SJSA1 (cell line): ENCODE measurements at regions not wholly inside any gene's neighbourhood (a gene's known extent, or its start where the extent isn't known, plus 50 kb on each side); places are given as distances from the start of the nearest gene placed in this dataset.
"Not testable (repeated sequence)": the region's sequence is repeated elsewhere in the genome, so short reads cannot be mapped to it uniquely, and the experiment has no call there.

Source experiments
- DNase-seq, 2 experiments: peaks; one replicate each; pipeline ENCODE4 v3.0.0-alpha.2; 2015 to 2020; ENCODE audit warnings: low spot score in 2 of 2, low read depth in 1 of 2
- H3K27ac ChIP-seq: fragments of 250-450 bp; sonication (Bioruptor Pico); 2 replicates; pipeline ENCODE4 v1.5.1; 2020; ENCODE audit warnings: mild to moderate bottlenecking, moderate library complexity
- H3K27me3 ChIP-seq: fragments of 250-450 bp; sonication (Bioruptor Pico); replicated peaks from 2 replicates; pipeline ENCODE4 v1.5.1; 2020; ENCODE audit warnings: mild to moderate bottlenecking, moderate library complexity
- H3K36me3 ChIP-seq: fragments of 250-450 bp; sonication (Bioruptor Pico); 2 replicates; pipeline ENCODE4 v1.5.1; 2020; ENCODE audit warnings: mild to moderate bottlenecking
- H3K4me1 ChIP-seq: fragments of 250-450 bp; sonication (Bioruptor Pico); replicated peaks from 2 replicates; pipeline ENCODE4 v1.6.1; 2021; ENCODE audit warnings: mild to moderate bottlenecking
- H3K4me3 ChIP-seq: fragments of 250-450 bp; sonication (Bioruptor Pico); 2 replicates; pipeline ENCODE4 v1.5.1; 2020; ENCODE audit warnings: mild to moderate bottlenecking
- H3K9me3 ChIP-seq: fragments of 250-450 bp; sonication (Bioruptor Pico); replicated peaks from 2 replicates; pipeline ENCODE4 v1.5.1; 2020; ENCODE audit warnings: mild to moderate bottlenecking

GRCh38 chr3:75327453-75327852 lies 336.7 kb upstream of the FRG2C start:
- Histone ChIP-seq H3K36me3 (no peaks in the 10 kb centered on the region), H3K9me3 (no peaks in the 10 kb centered on the region), H3K27ac (no peak overlapping the region), H3K4me1 (no peaks in the 10 kb centered on the region), H3K27me3 (no peaks in the 10 kb centered on the region), H3K4me3 (no peak overlapping the region)
- no peak for DNase-seq

GRCh38 chr3:75329476-75330097 lies 334.5 kb upstream of the FRG2C start:
- H3K4me1 ChIP-seq: no peaks in the 10 kb centered on the region
- no peaks in the 10 kb centered on the region for H3K36me3 ChIP-seq
- H3K27ac ChIP-seq: no peak overlapping the region
- H3K4me3 ChIP-seq: no peak overlapping the region
- no peaks in the 10 kb centered on the region for H3K27me3 ChIP-seq
- H3K9me3 ChIP-seq: no peaks in the 10 kb centered on the region
- no peak for DNase-seq

GRCh38 chr3:75330446-75330845 lies 333.7 kb upstream of the FRG2C start:
- H3K4me1 ChIP-seq, H3K27me3 ChIP-seq, DNase-seq: not testable (repeated sequence)

GRCh38 chr3:75332090-75332489 lies 332.0 kb upstream of the FRG2C start:
- not testable (repeated sequence) for H3K27ac ChIP-seq, H3K4me1 ChIP-seq, H3K27me3 ChIP-seq, H3K4me3 ChIP-seq, DNase-seq, H3K36me3 ChIP-seq, H3K9me3 ChIP-seq

More at GRCh38 chr3:75330446-75330845, 333.7 kb upstream of the FRG2C start:
- H3K9me3 ChIP-seq, H3K36me3 ChIP-seq, H3K4me3 ChIP-seq, H3K27ac ChIP-seq: not testable (repeated sequence)

GRCh38 chr3:75332794-75333193 lies 331.3 kb upstream of the FRG2C start:
- Histone ChIP-seq H3K4me3 (no peak overlapping the region), H3K4me1 (no peaks in the 10 kb centered on the region), H3K36me3 (no peaks in the 10 kb centered on the region), H3K27me3 (no peaks in the 10 kb centered on the region), H3K27ac (no peak overlapping the region), H3K9me3 (no peaks in the 10 kb centered on the region)
- no peak for DNase-seq

GRCh38 chr3:75334299-75334698 lies 329.8 kb upstream of the FRG2C start:
- no peaks in the 10 kb centered on the region for H3K9me3 ChIP-seq
- no peak overlapping the region for H3K4me3 ChIP-seq
- no peaks in the 10 kb centered on the region for H3K4me1 ChIP-seq
- H3K27ac ChIP-seq: no peak overlapping the region
- DNase-seq: no peak
- no peaks in the 10 kb centered on the region for H3K36me3 ChIP-seq
- H3K27me3 ChIP-seq: no peaks in the 10 kb centered on the region

GRCh38 chr3:75337226-75337900 lies 326.8 kb upstream of the FRG2C start:
- Histone ChIP-seq H3K36me3 (no peaks in the 10 kb centered on the region), H3K27ac (no peak overlapping the region), H3K4me1 (no peaks in the 10 kb centered on the region), H3K4me3 (no peak overlapping the region), H3K9me3 (no peaks in the 10 kb centered on the region), H3K27me3 (no peaks in the 10 kb centered on the region)
- DNase-seq: no peak

GRCh38 chr3:75338342-75338741 lies 325.8 kb upstream of the FRG2C start:
- no peaks in the 10 kb centered on the region for H3K9me3 ChIP-seq
- H3K36me3 ChIP-seq: no peaks in the 10 kb centered on the region
- no peak overlapping the region for H3K4me3 ChIP-seq
- H3K27me3 ChIP-seq: no peaks in the 10 kb centered on the region
- H3K27ac ChIP-seq: no peak overlapping the region
- no peak for DNase-seq
- no peaks in the 10 kb centered on the region for H3K4me1 ChIP-seq

- Histone ChIP-seq H3K27me3 (no peaks in the 10 kb centered on the region), H3K9me3 (no peaks in the 10 kb centered on the region), H3K4me1 (no peaks in the 10 kb centered on the region), H3K4me3 (no peak overlapping the region), H3K36me3 (no peaks in the 10 kb centered on the region), H3K27ac (no peak overlapping the region)
- DNase-seq: no peak
Measured at GRCh38 chr3:75341324-75342067, 322.6 kb upstream of the FRG2C start.

- Histone ChIP-seq H3K27me3 (no peaks in the 10 kb centered on the region), H3K27ac (no peak overlapping the region), H3K9me3 (no peaks in the 10 kb centered on the region), H3K4me3 (no peak overlapping the region), H3K4me1 (no peaks in the 10 kb centered on the region), H3K36me3 (no peaks in the 10 kb centered on the region)
- no peak for DNase-seq
Measured at GRCh38 chr3:75342425-75342824, 321.7 kb upstream of the FRG2C start.

GRCh38 chr3:75350536-75350935 lies 313.6 kb upstream of the FRG2C start:
- H3K27me3 ChIP-seq, H3K4me1 ChIP-seq, H3K4me3 ChIP-seq, H3K36me3 ChIP-seq, DNase-seq, H3K9me3 ChIP-seq, H3K27ac ChIP-seq: not testable (repeated sequence)

- H3K4me1 ChIP-seq, H3K4me3 ChIP-seq, H3K9me3 ChIP-seq, H3K36me3 ChIP-seq, H3K27ac ChIP-seq, DNase-seq, H3K27me3 ChIP-seq: not testable (repeated sequence)
Measured at GRCh38 chr3:75362086-75362784, 301.9 kb upstream of the FRG2C start.

GRCh38 chr3:75372964-75373363 lies 291.2 kb upstream of the FRG2C start:
- DNase-seq: not testable (repeated sequence)

GRCh38 chr3:75379840-75380239 lies 284.3 kb upstream of the FRG2C start:
- not testable (repeated sequence) for H3K36me3 ChIP-seq, H3K4me3 ChIP-seq, H3K9me3 ChIP-seq, H3K27ac ChIP-seq, H3K27me3 ChIP-seq, H3K4me1 ChIP-seq, DNase-seq

More at GRCh38 chr3:75372964-75373363, 291.2 kb upstream of the FRG2C start:
- not testable (repeated sequence) for H3K4me3 ChIP-seq, H3K27ac ChIP-seq, H3K9me3 ChIP-seq, H3K27me3 ChIP-seq, H3K36me3 ChIP-seq, H3K4me1 ChIP-seq
